ENCODE measurements at regions not wholly inside any gene's neighbourhood (a gene's known extent, or its start where the extent isn't known, plus 50 kb on each side); places are given as distances from the start of the nearest gene placed in this dataset.

- DNase-seq (ENCODE audit: low spot score) (no peak), ATAC-seq (no peak), FAIRE-seq (no peak)
- H3K36me3 ChIP-seq (replicated peaks in 1 of 2; ENCODE audit: control insufficient read depth in 1 of 2, insufficient read depth in 2 of 2, low read length in 2 of 2) = no peaks in the 10 kb centered on the region
- WGBS (ENCODE audit: low lambda C conversion rate) = 7% methylated on average over 3 of the region's 3 CpGs
- no peaks in the 10 kb centered on the region for H3K27me3 ChIP-seq (ENCODE audit: control insufficient read depth in 1 of 2, insufficient read depth in 2 of 2, low read length in 2 of 2)
- no peaks in the 10 kb centered on the region for H4K20me1 ChIP-seq (ENCODE audit: insufficient read depth, low read length)
- BruUV-seq (replicated peaks) = no TSS peak
- H3K4me3 ChIP-seq (replicated peaks in 1 of 3; ENCODE audit: insufficient read depth in 1 of 3, low read depth in 2 of 3, low read length in 3 of 3) = no peak overlapping the region
- H3K9ac ChIP-seq (ENCODE audit: insufficient read depth, low read depth, low read length) = no peak overlapping the region
- in situ Hi-C loops (cut with HindIII; ENCODE audit: extremely low pct_ligation_motif_present, low pct_unique_long_range_greater_than_20kb) (loop anchor here (10.0 kb wide), 1 partner anchor 228 kb away; no protein-coding TSS in a partner anchor), intact Hi-C loops (cut with micrococcal nuclease; ENCODE audit: unreplicated experiment) (no loop called here)
- H3K4me2 ChIP-seq (ENCODE audit: low read depth, low read length) = no peak overlapping the region
- POLR2A ChIA-PET = no interaction called here
- H3K79me2 ChIP-seq (ENCODE audit: insufficient read depth, low read length) = no peaks in the 10 kb centered on the region
- H3K4me1 ChIP-seq (ENCODE audit: insufficient read depth, low read length) = no peaks in the 10 kb centered on the region
- H3K9me3 ChIP-seq (ENCODE audit: low read length) = no peaks in the 10 kb centered on the region
- CTCF ChIA-PET (ENCODE audit: low intra/inter-chr PET ratio, low total read pairs) = interaction anchor here (2.1 kb wide), 1 partner anchor 232 kb away, joined by 5 read pairs; no protein-coding TSS in a partner anchor
- no peak overlapping the region for H3K27ac ChIP-seq (ENCODE audit: extremely low read length, insufficient read depth, low read length)
- no peak overlapping the region for H2AFZ ChIP-seq (ENCODE audit: low read length)
- TF ChIP-seq HES4 (CRISPR knock-in tag; IDR thresholded peaks at IDR 0.05; ENCODE audit: borderline replicate concordance) (no peak), SIN3A (IDR thresholded peaks at IDR 0.05; ENCODE audit: borderline replicate concordance, low read depth, low read length) (no peak), ZNF740 (CRISPR knock-in tag; IDR thresholded peaks at IDR 0.05) (no peak), ATF6 (CRISPR knock-in tag; conservative IDR thresholded peaks at IDR 0.05) (no peak), ZNF720 (CRISPR knock-in tag; IDR thresholded peaks at IDR 0.05) (no peak), MLXIP (CRISPR knock-in tag; IDR thresholded peaks at IDR 0.05; ENCODE audit: borderline replicate concordance) (no peak), RORA (CRISPR knock-in tag; IDR thresholded peaks at IDR 0.05) (no peak), DPF2 (CRISPR knock-in tag; IDR thresholded peaks at IDR 0.05; ENCODE audit: borderline replicate concordance, low read depth) (no peak), EEA1 (CRISPR knock-in tag; IDR thresholded peaks at IDR 0.05; ENCODE audit: borderline replicate concordance) (no peak)
Observed at GRCh38 chr13:70336866-70337265, 228.6 kb upstream of the KLHL1 start.
